CD14-positive monocyte (primary cell): ENCODE measurements at regions not wholly inside any gene's neighbourhood (a gene's known extent, or its start where the extent isn't known, plus 50 kb on each side); places are given as distances from the start of the nearest gene placed in this dataset.

Experiments used
- DNase-seq, 3 donors: peaks; one replicate each; pipeline ENCODE4 v3.0.0-alpha.2; 2011 to 2022
- H2AFZ ChIP-seq: 2 replicates; pipeline ENCODE4 v1.6.0; 2012; ENCODE audit warnings: mild to moderate bottlenecking, low read depth, low read length, inconsistent platforms; ENCODE audit not compliant: insufficient read depth, poor library complexity, severe bottlenecking
- H3K27ac ChIP-seq, 2 donors: 1 replicate in 1 of 2; 2 replicates in 1 of 2; pipeline ENCODE4 v1.5.1; 2012 to 2013; ENCODE audit warnings: low read length in 2 of 2, control low read depth in 1 of 2, inconsistent platforms in 1 of 2, low read depth in 1 of 2, mild to moderate bottlenecking in 1 of 2
- H3K27me3 ChIP-seq, 2 donors: one replicate each; pipeline versions ENCODE4 v1.6.0 to v1.6.1; 2011 to 2013; ENCODE audit warnings: low read length in 2 of 2; ENCODE audit not compliant: control insufficient read depth in 2 of 2, insufficient read depth in 2 of 2
- H3K36me3 ChIP-seq, 2 donors: replicated peaks in 1 of 2; 1 replicate in 1 of 2; 2 replicates in 1 of 2; pipeline versions ENCODE4 v1.5.1 to v1.6.1; 2012 to 2013; ENCODE audit warnings: low read length in 2 of 2, control low read depth in 1 of 2, inconsistent platforms in 1 of 2, mild to moderate bottlenecking in 1 of 2; ENCODE audit not compliant: insufficient read depth in 2 of 2, control insufficient read depth in 1 of 2
- H3K4me1 ChIP-seq, 2 donors: 1 replicate in 1 of 2; 2 replicates in 1 of 2; pipeline versions ENCODE4 v1.5.1 to v1.6.1; 2012 to 2013; ENCODE audit warnings: low read length in 2 of 2, control low read depth in 1 of 2, inconsistent platforms in 1 of 2, mild to moderate bottlenecking in 1 of 2, moderate library complexity in 1 of 2; ENCODE audit not compliant: insufficient read depth in 2 of 2, control insufficient read depth in 1 of 2
- H3K4me2 ChIP-seq: replicated peaks from 2 replicates; pipeline ENCODE3; 2012; ENCODE audit warnings: low read length, moderate library complexity, mild to moderate bottlenecking; ENCODE audit not compliant: poor library complexity, severe bottlenecking; ENCODE audit errors: extremely low read depth
- H3K4me3 ChIP-seq, 3 experiments: fragments of 200-600 bp in 1 of 3; sonication (generic) in 1 of 3; replicated peaks in 1 of 3; 1 replicate in 2 of 3; 2 replicates in 1 of 3; pipeline ENCODE4 v1.5.1; 2011 to 2013; ENCODE audit warnings: low read length in 3 of 3, mild to moderate bottlenecking in 3 of 3, control low read depth in 2 of 3, low read depth in 2 of 3, inconsistent platforms in 1 of 3, moderate library complexity in 1 of 3
- H3K79me2 ChIP-seq: 2 replicates; pipeline ENCODE4 v1.6.0; 2012; ENCODE audit warnings: mild to moderate bottlenecking, control low read depth, inconsistent platforms, low read length, moderate library complexity; ENCODE audit not compliant: insufficient read depth
- H3K9ac ChIP-seq: 2 replicates; pipeline ENCODE4 v1.6.0; 2017; ENCODE audit warnings: low read length, mild to moderate bottlenecking; ENCODE audit not compliant: insufficient read depth, poor library complexity, severe bottlenecking
- H3K9me3 ChIP-seq, 2 donors: replicated peaks in 1 of 2; 1 replicate in 1 of 2; 2 replicates in 1 of 2; pipeline versions ENCODE4 v1.5.1 to v1.6.1; 2012 to 2013; ENCODE audit warnings: low read length in 2 of 2, control low read depth in 1 of 2; ENCODE audit not compliant: control insufficient read depth in 1 of 2, insufficient read depth in 1 of 2
- H4K20me1 ChIP-seq: 2 replicates; pipeline ENCODE4 v1.6.0; 2012; ENCODE audit warnings: mild to moderate bottlenecking, low read length, control low read depth, moderate library complexity; ENCODE audit not compliant: insufficient read depth
- H3K27ac Mint-ChIP-seq, 7 donors: one replicate each; pipeline ENCODE4 v1.8.0; 2020; ENCODE audit warnings: mild to moderate bottlenecking in 7 of 7, mixed read lengths in 7 of 7, moderate library complexity in 6 of 7, inconsistent platforms in 2 of 7
- H3K27me3 Mint-ChIP-seq, 3 donors: one replicate each; pipeline ENCODE4 v1.8.0; 2021 to 2022; ENCODE audit warnings: low read depth in 3 of 3, mild to moderate bottlenecking in 3 of 3, mixed read lengths in 3 of 3, moderate library complexity in 3 of 3, inconsistent platforms in 1 of 3
- H3K36me3 Mint-ChIP-seq, 2 donors: one replicate each; pipeline ENCODE4 v1.8.0; 2020; ENCODE audit warnings: mixed read lengths in 2 of 2, inconsistent platforms in 1 of 2, mild to moderate bottlenecking in 1 of 2
- H3K4me1 Mint-ChIP-seq: one replicate; pipeline ENCODE4 v1.8.0; 2020; ENCODE audit warnings: mild to moderate bottlenecking, mixed read lengths
- H3K4me3 Mint-ChIP-seq, 2 donors: one replicate each; pipeline ENCODE4 v1.8.0; 2020; ENCODE audit warnings: mild to moderate bottlenecking in 2 of 2, mixed read lengths in 2 of 2, moderate library complexity in 1 of 2
- H3K9me3 Mint-ChIP-seq, 7 donors: one replicate each; pipeline ENCODE4 v1.8.0; 2020 to 2022; ENCODE audit warnings: mixed read lengths in 7 of 7, mild to moderate bottlenecking in 6 of 7, moderate library complexity in 6 of 7, inconsistent platforms in 2 of 7
- CTCF ChIP-seq: fragments of 200-600 bp; IDR thresholded peaks from one replicate; pipeline ENCODE4 v1.8.0; 2022; ENCODE audit warnings: antibody characterized with exemption, mild to moderate bottlenecking
- WGBS: methylation state at CpG from one replicate; pipeline ENCODE4 v1.1.5; 2013; ENCODE audit warnings: missing lambda C conversion rate; ENCODE audit not compliant: insufficient coverage; 5-methylcytosine and 5-hydroxymethylcytosine counted together
- intact Hi-C, 2 donors: fragments of 100-400 bp; cut with micrococcal nuclease; formaldehyde crosslinking; loops; one replicate each; pipeline versions ENCODE4 v1.15.0 to v1.15.1; 2023

GRCh38 chr15:62510791-62511190, 345.7 kb upstream of the C2CD4B start:
- intact Hi-C loops = no loop called here
- no peak for TF ChIP-seq CTCF
- Mint-ChIP-seq H3K4me1 (no peaks in the 10 kb centered on the region), H3K36me3 (no peaks in the 10 kb centered on the region), H3K4me3 (no peak overlapping the region), H3K27ac (no peak overlapping the region), H3K9me3 (peaks cover 0 to 5% (median 0%) of the 10 kb centered on the region in 7 donors), H3K27me3 (peaks cover 0 to 6% (median 0%) of the 10 kb centered on the region in 3 donors)
- whole genome bisulfite sequencing = 100% methylated on average over 1 of the region's 4 CpGs
- Histone ChIP-seq H3K9me3 (no peaks in the 10 kb centered on the region), H3K79me2 (no peaks in the 10 kb centered on the region), H3K4me2 (no peak overlapping the region), H3K4me1 (no peaks in the 10 kb centered on the region), H3K36me3 (no peaks in the 10 kb centered on the region), H2AFZ (no peak overlapping the region), H4K20me1 (no peaks in the 10 kb centered on the region), H3K4me3 (no peak overlapping the region), H3K27me3 (no peaks in the 10 kb centered on the region), H3K9ac (no peak overlapping the region), H3K27ac (no peak overlapping the region)
- DNase-seq = no peak

DNA sequence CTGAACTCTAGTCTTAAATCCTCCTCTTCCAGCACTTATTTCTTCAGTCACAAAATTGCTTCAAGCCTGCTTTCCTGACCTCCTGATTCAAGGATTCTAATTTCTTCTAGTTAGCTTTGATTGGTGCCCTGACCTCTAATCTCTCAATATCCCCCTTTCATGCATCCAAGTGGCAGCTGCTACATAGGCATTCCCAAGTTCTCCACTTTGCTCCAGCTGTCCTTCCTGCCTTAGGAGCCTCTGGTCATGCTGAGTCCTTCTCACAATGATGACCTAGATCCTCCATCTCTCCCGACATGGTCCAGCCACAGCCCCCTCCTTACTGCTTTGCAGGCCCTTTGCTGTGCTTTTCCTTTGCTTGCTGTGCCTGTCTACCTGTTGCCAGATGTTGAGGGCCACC, 347.8 kb upstream of the C2CD4B start:
- intact Hi-C loops = no loop called here

More for the DNA sequence above, 347.8 kb upstream of the C2CD4B start:
- H3K9me3 ChIP-seq = no peaks in the 10 kb centered on the region
- TF ChIP-seq CTCF = no peak
- Mint-ChIP-seq H3K9me3 (peaks cover 0 to 5% (median 0%) of the 10 kb centered on the region in 7 donors), H3K36me3 (no peaks in the 10 kb centered on the region), H3K27ac (no peak overlapping the region), H3K4me1 (no peaks in the 10 kb centered on the region), H3K4me3 (no peak overlapping the region), H3K27me3 (peaks cover 0 to 6% (median 3%) of the 10 kb centered on the region in 3 donors)
- 100% methylated on average over 1 of the region's 1 CpG for WGBS
- H4K20me1 ChIP-seq = no peaks in the 10 kb centered on the region
- H3K9ac ChIP-seq = no peak overlapping the region
- no peaks in the 10 kb centered on the region for H3K4me1 ChIP-seq
- DNase-seq = no peak
- H3K4me3 ChIP-seq = no peak overlapping the region
- no peaks in the 10 kb centered on the region for H3K27me3 ChIP-seq
- H3K79me2 ChIP-seq = no peaks in the 10 kb centered on the region
- H3K4me2 ChIP-seq = no peak overlapping the region
- no peak overlapping the region for H3K27ac ChIP-seq
- no peaks in the 10 kb centered on the region for H3K36me3 ChIP-seq
- no peak overlapping the region for H2AFZ ChIP-seq
